ENCODE measurements at regions not wholly inside any gene's neighbourhood (a gene's known extent, or its start where the extent isn't known, plus 50 kb on each side); places are given as distances from the start of the nearest gene placed in this dataset.

GRCh38 chr21:27110956-27111355 is 144.1 kb upstream of the ADAMTS5 start:
- Histone ChIP-seq H3K4me3 (no peak overlapping the region), H3K36me3 (ENCODE audit: low read depth) (no peaks in the 10 kb centered on the region), H3K4me1 (ENCODE audit: low read depth) (no peaks in the 10 kb centered on the region), H3K9me3 (no peaks in the 10 kb centered on the region)
- intact Hi-C loops (cut with DNase I, micrococcal nuclease), result no loop called here
- DNase-seq, result no peak
- no peak for ATAC-seq
- TF ChIP-seq, protein P1, sequence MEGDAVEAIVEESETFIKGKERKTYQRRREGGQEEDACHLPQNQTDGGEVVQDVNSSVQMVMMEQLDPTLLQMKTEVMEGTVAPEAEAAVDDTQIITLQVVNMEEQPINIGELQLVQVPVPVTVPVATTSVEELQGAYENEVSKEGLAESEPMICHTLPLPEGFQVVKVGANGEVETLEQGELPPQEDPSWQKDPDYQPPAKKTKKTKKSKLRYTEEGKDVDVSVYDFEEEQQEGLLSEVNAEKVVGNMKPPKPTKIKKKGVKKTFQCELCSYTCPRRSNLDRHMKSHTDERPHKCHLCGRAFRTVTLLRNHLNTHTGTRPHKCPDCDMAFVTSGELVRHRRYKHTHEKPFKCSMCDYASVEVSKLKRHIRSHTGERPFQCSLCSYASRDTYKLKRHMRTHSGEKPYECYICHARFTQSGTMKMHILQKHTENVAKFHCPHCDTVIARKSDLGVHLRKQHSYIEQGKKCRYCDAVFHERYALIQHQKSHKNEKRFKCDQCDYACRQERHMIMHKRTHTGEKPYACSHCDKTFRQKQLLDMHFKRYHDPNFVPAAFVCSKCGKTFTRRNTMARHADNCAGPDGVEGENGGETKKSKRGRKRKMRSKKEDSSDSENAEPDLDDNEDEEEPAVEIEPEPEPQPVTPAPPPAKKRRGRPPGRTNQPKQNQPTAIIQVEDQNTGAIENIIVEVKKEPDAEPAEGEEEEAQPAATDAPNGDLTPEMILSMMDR (IDR thresholded peaks at IDR 0.05), result no peak

GRCh38 chr21:27108701-27109100 is 141.8 kb upstream of the ADAMTS5 start:
- DNase-seq (no peak), ATAC-seq (no peak)
- Histone ChIP-seq H3K36me3 (ENCODE audit: low read depth) (no peaks in the 10 kb centered on the region), H3K9me3 (no peaks in the 10 kb centered on the region), H3K4me3 (no peak overlapping the region), H3K4me1 (ENCODE audit: low read depth) (no peaks in the 10 kb centered on the region)
- intact Hi-C loops (cut with DNase I, micrococcal nuclease), result no loop called here
- TF ChIP-seq, protein P1 (IDR thresholded peaks at IDR 0.05), result no peak

DNA sequence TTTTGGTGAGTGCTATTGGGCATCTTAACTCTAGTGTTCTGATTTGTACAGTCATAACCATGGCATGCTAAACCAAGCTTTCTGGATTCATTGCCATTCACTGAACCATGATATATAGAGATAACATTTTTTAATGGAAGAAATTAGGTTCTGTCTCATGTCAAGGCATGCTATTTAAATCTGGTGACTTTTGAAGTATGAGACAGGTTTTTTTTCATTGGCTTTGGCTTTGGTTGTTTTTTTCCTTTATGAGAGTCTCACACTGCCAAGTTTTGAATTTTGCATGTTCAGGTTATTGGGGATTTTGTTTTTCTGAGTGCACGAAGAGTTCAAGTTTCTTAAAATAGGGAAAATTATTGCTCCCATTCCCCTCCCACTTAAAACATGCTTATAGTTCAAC is 141.3 kb upstream of the ADAMTS5 start:
- no peaks in the 10 kb centered on the region for H3K9me3 ChIP-seq
- no peaks in the 10 kb centered on the region for H3K4me1 ChIP-seq (ENCODE audit: low read depth)
- DNase-seq (no peak), ATAC-seq (no peak)
- TF ChIP-seq, protein P1 (IDR thresholded peaks at IDR 0.05), result no peak
- no peak overlapping the region for H3K4me3 ChIP-seq
- no peaks in the 10 kb centered on the region for H3K36me3 ChIP-seq (ENCODE audit: low read depth)
- intact Hi-C loops (cut with DNase I, micrococcal nuclease), result no loop called here

DNA sequence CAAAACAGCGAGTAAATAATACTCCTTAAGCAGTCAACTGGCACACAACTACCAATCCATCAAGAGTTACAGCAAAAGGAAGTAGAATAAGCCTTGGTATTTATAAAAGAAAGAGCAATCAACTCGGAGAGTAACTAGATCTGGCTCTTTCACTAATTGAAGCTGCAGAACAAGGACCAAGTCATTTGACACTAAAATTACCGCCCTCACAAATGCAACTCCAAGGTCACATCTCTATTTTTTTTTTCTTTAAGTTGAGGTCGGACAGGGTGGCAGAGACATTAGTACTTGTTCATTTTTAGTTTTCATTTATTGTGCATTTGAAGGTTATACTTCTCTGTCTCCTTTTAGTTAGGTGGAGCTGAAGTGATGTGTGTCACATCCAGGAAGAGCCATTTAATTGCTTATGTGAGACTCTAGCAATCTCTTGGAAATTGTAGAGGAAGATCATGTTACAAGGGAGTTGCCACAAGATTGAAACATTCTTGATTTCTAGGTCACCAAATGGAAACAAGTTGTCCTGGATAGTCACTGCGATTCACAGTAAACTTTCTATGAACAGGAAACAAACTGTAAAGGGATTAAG is 138.1 kb upstream of the ADAMTS5 start:
- TF ChIP-seq, protein P1 (IDR thresholded peaks at IDR 0.05), result no peak
- intact Hi-C loops (cut with DNase I, micrococcal nuclease), result no loop called here
- Histone ChIP-seq H3K4me3 (no peak overlapping the region), H3K9me3 (no peaks in the 10 kb centered on the region), H3K4me1 (ENCODE audit: low read depth) (no peaks in the 10 kb centered on the region), H3K36me3 (ENCODE audit: low read depth) (no peaks in the 10 kb centered on the region)
- ATAC-seq, result no peak
- DNase-seq, result no peak

GRCh38 chr21:27103768-27104167 is 136.9 kb upstream of the ADAMTS5 start:
- TF ChIP-seq, protein P1 (IDR thresholded peaks at IDR 0.05), result no peak
- no peak overlapping the region for H3K4me3 ChIP-seq
- no peaks in the 10 kb centered on the region for H3K9me3 ChIP-seq
- ATAC-seq, result no peak
- H3K4me1 ChIP-seq (ENCODE audit: low read depth), result no peaks in the 10 kb centered on the region
- intact Hi-C loops (cut with DNase I, micrococcal nuclease), result no loop called here
- DNase-seq, result no peak
- no peaks in the 10 kb centered on the region for H3K36me3 ChIP-seq (ENCODE audit: low read depth)

DNA sequence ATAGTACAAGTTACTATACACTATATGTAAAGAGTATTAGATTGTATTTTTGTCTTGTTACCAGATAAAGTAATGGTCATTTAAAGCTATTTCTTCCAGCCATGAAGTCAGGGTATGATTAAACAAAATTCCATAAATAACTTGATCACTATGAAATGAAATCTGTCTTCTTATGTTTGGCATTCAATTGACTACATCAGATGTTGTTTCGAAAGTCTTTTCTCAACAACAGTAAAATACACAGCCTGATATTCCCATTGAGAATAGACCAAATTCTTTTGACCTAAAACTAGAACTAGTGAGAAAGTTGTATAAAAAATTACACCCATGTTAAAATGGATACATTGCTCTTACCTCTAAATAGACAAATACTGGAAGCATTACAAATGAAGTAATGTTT is 134.6 kb upstream of the ADAMTS5 start:
- no peaks in the 10 kb centered on the region for H3K4me1 ChIP-seq (ENCODE audit: low read depth)
- no peaks in the 10 kb centered on the region for H3K9me3 ChIP-seq
- no peak overlapping the region for H3K4me3 ChIP-seq
- TF ChIP-seq, protein P1 (IDR thresholded peaks at IDR 0.05), result no peak
- H3K36me3 ChIP-seq (ENCODE audit: low read depth), result no peaks in the 10 kb centered on the region
- intact Hi-C loops (cut with DNase I, micrococcal nuclease), result no loop called here
- DNase-seq (no peak), ATAC-seq (no peak)
